Cardiac septum (tissue), 1 donor: ENCODE measurements at regions not wholly inside any gene's neighbourhood (a gene's known extent, or its start where the extent isn't known, plus 50 kb on each side); places are given as distances from the start of the nearest gene placed in this dataset.

Source experiments
- DNase-seq: peaks from one replicate; pipeline ENCODE4 v3.0.0-alpha.2; 2020; ENCODE audit warnings: low spot score
- intact Hi-C: fragments of 100-400 bp; cut with DNase I; formaldehyde crosslinking; loops from one replicate; pipeline ENCODE4 v1.14.0; 2022
- donor health status: DM: no; HTN: no; CAD: no.

DNA sequence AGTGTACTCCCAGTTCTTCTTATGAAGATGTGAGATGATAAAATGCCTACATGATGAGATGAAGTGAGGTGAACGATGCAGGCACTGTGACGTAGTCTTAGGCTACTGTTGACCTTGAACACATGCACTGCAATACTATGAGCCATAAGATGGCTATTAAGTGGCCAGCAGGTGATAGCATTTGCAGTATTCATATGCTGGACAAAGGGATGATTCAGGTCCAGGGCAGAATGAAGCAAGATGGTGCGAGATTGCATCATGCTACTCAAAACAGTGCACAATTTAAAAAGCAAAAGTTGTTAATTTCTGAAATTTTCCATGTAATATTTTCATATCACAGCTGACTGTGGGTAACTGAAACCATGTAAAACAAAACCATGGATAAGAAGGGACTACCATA, 781.4 kb downstream of the PCDH18 start:
- intact Hi-C loops: no loop called here
- no peak for DNase-seq

DNA sequence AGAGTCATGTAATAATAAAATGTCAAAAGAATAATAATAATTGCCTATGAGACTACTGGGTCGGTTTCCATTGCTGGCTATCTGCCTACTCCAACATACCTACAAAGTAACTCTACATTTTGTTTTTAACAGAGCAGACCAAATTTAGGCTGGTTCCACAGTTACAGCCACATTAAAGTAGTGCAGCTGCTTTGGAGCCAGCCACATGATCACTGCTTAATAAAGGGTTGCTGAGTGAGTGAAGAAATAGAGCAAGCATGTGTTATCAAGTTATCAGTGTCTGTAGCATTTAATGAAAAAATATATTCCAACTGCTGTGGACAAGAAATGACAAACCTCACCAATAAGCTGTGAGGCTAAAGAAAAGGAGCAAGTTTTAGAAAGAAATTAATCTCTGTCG, 782.3 kb downstream of the PCDH18 start:
- no peak for DNase-seq
- intact Hi-C loops: no loop called here

DNA sequence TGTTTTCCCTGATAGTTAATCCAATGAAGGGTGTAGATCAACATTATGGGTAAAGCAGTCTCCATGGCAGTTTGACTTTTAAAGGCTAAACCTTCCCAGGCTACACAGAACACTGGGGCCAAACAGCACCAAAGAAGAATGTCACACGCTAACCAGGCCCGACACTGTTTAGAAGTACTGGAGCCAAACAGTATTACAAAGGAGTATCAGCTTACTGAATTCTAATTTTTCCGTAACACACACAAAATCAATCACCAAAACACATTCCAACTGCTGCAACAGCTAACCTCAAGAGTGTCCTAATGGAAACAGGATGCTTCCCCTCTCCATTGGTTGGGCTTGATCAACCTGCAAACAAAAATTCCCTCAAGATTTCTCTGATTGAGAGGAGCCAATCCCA, 783.5 kb downstream of the PCDH18 start:
- no peak for DNase-seq
- intact Hi-C loops: no loop called here

DNA sequence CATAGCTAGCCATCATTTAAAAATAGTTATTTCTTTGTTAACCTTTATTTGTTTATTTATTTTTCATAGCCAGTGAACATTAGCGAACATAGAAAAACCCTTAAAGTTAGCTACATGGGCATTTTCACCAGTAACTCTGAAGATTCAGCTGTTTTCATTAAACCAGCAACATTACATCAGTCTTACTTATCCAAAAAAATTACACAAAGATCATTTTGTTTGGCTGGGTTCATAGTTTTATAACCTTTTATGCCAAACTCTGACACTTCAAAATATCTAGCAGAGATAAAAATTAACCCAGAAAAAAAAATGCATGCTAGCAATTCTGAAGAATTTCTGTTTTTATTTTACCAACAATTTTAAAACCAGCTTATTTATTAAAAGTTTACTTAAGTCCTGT, 784.1 kb downstream of the PCDH18 start:
- intact Hi-C loops: no loop called here

DNA sequence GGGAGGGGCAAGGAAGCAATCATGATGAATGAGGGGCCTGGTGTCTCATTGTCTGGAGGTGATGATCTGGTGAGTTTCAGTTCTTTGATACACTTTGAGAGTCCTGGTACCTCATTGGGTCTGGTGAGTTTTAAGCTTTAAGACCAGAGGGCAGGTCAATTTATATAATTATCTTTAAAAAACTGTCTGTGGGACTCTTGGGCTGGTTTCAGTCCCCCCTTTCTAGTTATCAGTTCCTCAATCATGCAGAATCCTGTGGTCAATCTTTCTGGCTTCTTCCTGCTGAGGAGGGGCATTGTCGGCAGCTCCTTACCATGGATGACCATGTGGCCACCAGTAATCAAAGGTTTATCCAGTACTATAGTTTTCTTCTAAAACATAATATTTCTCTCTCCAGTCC, 789.1 kb downstream of the PCDH18 start:
- DNase-seq: no peak
- intact Hi-C loops: no loop called here

More for the DNA sequence above, 784.1 kb downstream of the PCDH18 start:
- DNase-seq: no peak

DNA sequence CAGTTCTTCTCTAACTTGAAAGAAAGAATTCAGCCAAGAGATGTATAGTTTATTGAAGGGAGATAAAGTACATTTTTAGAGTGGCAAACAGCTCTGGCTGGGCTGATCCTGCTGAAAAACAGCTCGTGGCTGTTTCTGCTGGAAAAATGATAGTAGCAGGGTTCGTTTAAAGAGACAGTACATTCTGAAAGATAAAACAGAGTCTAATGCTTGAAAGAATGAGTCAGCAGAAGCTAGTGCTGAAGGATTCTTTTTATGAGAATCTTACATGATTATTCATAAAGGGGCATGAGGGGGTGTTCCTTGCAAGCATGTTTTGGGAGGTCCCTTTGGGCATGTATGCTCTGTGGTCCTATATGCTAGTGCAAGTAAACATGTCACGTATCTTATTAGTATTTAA, 790.0 kb downstream of the PCDH18 start:
- DNase-seq: no peak
- intact Hi-C loops: no loop called here

DNA sequence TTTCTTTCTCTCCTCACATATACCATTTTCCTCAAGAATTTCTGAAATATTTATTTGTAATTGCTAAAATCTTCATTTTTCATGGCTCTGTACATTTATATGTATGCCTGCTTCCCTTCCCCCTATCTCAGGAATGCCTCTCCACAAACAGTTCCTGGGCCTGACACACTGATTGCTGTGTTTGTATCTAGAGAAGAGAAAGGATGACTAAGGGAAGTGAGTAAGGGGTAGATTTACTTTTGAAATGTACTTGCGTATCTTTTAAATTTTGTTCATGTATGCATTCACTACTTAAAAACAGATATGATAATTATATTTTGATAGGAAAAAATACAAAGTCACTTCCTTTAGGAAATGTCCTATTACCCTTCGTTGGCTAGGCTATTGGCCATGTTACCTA, 790.8 kb downstream of the PCDH18 start:
- intact Hi-C loops: no loop called here
- DNase-seq: no peak

DNA sequence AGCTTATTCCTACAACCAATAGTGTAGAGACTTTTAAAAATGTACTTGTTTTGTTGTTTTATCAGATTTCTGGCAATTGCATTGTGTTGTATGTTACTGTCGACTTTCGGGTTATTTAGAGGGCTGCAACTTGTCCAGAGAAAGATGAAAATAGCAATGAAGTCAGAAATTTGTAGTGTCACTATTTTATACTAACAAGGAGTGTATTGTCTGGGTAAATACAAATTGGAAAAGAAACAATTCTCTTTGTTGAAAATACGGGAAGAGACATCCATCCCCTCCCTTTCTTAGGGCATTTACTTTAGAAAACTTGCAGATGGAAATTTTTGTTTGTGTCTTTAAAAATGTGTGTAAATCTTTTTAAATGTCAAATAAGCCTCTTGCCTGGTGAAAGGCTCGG, 792.0 kb downstream of the PCDH18 start:
- DNase-seq: no peak
- intact Hi-C loops: no loop called here

DNA sequence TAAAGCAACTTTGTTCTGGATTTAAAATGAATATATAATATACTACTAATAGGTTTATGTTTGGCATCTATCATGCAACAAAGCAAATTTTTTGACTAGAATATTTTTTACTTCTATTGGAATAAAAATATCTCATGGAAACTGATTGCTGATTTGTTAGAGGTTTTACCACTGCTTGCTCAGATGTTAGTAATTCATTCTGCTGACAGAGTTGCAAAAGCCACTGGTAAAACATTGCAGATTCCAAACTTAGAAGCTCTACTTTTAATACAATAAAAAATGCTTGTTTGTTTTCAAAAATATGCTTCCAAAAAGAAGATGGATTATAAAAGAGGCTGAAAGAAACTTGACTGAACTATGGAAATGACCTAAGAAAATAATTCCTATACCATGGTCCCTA, 795.2 kb downstream of the PCDH18 start:
- DNase-seq: no peak

DNA sequence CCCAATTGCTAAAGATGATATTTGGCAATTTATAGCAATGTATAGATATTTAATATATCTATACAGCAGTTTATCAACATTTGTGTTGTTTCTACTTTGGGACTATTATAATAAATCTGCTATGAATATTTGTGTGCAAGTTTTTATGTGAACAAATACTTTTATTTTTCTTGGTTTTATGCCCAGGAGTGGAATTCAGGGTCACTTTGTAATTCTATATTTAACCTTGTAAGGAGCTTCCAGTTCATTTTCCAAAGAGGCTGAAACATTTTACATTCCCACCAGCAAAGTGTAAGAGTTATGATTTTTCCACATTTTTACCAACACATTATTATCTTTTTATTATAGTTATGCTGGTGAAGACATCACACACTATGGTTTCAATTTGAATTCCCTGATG, 801.3 kb downstream of the PCDH18 start:
- intact Hi-C loops: no loop called here
- no peak for DNase-seq

More for the DNA sequence above, 795.2 kb downstream of the PCDH18 start:
- intact Hi-C loops: no loop called here

DNA sequence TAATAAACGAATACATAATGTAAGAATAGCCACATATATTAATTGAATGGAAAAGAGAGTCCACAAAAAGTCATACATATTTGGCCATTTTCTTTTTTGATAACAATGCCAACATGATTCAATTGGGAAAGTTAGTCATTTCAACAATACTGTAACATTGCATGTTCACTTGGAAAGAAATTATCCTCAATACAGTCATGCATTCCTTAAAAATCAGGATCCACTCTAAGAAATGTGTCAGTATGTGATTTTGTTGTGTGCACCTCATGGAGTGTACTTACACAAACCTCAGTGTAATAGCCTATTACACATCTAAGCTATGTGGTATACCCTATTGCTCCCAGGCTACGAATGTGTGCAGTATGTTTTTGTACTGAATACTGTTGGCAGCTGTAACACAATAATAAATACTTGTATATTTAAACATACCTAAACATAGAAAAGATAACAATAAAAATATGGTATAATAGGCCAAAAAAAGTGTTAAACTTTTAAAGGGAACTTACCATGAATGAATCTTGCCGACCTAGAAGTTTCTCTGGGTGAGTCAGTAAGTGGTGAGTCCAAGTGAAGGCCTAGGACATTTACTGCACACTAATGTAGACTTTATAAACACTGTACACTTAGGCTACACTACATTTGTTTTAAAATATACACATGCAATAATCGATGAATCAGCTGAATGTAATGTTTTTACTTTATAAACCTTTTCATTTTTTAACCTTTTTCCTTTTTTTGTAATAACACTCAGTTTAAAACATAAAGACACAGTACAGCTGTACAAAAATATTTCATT, 806.8 kb downstream of the PCDH18 start:
- intact Hi-C loops: no loop called here
- no peak for DNase-seq

DNA sequence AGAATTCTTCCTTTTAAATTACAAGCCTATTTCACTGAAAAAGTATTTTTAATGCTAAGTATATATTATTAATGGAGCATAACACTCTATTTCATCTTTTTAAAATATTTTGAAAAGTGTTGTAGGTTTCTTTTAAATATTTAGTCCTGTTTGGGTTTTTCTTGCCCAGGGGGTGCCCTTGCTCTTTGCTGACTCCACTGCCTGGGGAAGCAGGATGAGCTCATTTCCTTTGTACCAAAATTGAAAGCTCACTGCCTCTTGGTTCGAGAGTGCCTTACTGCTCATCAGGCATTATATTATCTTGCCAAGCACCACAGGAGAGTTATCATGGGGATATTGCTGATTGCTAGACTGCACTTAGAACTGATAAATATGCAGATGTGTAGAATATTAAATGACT, 819.2 kb downstream of the PCDH18 start:
- intact Hi-C loops: no loop called here
- DNase-seq: no peak

DNA sequence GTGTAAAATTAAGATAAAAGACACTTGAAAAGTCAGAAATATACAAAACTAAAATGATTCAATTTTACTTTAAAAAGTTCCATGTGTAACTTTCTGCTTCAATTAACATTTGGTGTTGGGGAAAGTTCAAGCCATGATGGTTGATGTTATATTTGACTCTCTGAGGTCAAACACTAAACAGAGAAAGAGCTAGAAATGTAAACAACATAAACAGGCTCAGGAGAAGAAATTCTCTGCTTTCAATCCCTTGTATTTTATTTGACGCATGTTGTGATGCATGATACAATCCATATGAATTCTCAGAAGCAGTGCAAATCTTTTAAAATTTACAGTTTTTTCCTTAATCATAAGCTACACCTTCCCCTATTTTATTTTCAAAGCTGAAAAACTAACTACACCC, 822.4 kb downstream of the PCDH18 start:
- DNase-seq: no peak
- intact Hi-C loops: no loop called here

DNA sequence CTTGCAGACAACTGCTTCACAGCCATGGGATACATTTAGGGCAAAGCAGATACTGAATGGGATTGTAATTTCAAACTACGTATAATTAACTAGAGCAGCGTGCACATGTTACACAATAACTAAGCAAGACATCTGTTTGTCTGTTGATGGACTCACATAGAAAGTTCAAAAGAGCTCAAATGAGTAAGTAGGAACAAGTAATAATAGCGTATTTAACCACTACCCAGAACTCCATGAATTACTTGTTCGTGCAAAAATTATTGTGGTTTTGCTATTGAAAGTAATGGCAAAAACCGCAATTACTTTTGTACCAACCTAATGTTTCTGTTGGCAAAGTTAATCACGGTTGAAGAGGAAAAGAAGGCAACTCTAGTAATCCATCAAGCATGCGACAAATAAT, 825.4 kb downstream of the PCDH18 start:
- intact Hi-C loops: no loop called here
- no peak for DNase-seq

DNA sequence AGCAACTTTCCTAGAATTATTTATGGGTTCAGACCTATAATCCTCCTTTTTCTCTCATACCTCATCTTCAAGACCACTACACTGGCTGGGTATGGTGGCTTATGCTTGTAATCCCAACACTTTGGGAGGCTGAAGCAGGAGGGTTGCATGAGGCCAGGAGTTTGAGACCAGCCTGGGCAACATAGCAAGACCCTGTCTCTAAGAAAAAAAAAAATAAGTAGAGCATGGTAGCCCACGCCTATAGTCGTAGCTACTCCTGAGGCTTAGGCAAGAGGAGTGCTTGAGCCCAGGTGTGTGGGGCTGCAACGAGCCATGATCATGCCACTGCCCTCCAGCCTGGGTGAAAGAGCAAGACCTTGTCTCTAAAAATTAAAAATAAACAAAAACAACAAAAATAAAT, 832.4 kb downstream of the PCDH18 start:
- intact Hi-C loops: no loop called here
- no peak for DNase-seq

DNA sequence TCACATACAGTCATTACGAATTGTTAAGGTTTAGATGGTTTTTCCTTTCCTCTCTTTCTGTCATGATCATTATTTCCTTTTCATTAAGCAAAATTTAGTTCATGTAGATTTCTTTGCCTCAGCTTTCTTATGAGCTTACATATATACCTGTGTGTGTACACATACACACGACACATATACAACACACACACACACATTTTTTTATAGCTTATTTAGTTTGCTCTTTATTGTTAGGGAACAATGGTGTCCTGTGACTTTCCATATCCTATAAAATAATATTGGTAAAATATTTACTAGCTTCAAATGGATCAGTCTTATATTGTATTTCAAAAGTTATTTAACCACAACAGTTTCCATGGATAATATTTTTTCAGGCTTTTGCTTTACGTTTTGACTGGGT, 840.7 kb downstream of the PCDH18 start:
- intact Hi-C loops: no loop called here
- DNase-seq: no peak

DNA sequence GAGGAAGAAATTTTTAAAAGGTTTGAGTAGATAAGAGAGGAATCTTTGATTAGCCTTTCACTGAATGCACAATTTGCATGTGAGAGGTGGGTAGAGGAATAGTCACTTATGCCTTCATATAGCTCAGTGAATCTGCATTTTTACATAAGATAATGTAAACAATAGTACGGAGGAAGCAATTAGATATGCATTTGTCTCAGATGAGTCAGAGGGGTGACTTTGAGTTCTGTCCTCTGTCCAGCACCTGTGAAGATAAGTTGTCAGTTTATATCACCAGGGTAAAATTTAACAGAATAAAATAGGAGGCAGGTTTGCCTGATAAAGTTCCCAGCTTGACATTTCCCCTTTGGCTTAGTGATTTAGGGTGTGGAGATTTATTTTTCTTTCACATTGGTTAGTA, 841.9 kb downstream of the PCDH18 start:
- intact Hi-C loops: no loop called here
- no peak for DNase-seq

DNA sequence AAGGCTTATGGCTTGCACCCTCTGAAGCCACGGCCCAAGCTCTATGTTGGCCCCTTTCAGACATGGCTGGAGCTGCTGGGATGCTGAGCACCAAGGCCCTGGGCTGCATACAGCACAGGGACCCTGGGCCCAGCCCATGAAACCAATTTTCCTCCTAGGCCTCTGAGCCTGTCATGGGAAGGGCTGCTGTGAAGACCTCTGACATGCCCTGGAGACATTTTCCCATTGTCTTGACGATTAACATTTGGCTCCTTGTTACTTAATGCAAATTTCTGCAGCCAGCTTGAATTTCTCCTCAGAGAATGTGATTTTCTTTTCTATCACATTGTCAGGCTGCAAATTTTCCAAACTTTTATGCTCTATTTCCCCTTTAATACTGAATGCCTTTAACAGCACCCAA, 844.7 kb downstream of the PCDH18 start:
- intact Hi-C loops: no loop called here
- DNase-seq: no peak

DNA sequence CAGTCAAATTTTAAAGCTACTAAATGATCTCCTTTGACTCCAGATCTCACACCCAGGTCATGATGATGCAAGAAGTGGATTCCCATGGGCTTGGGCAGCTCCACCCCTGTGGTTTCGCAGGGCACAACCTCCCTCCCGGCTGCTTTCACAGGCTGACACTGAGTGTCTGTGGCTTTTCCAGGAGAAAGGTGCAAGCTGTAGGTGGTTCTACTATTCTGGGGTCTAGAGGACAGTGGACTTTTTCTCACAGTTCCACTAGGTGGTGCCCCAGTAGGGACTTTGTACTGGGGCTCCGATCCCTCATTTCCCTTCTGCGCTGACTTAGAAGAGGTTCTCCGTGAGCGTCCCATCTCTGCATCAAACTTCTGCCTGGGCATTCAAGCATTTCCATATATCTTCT, 845.2 kb downstream of the PCDH18 start:
- intact Hi-C loops: no loop called here
- no peak for DNase-seq

DNA sequence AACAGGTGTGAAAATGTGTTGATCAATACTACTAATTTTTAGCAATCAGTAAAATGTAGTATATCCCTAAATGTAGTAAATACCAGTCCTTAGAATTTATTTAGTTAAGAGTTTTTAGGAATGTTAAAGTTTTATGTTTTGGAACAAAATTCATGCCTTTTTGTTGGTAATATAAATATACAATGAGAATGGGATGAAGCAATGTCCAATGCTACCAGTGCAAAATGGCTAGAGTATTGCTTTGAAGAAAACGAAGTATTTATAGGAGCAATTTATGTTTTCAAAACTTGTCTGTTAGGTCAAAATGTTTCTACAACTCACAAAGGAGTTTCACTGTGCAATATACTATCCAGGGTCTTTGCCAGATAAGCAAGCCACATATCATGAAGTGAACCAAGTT, 851.5 kb downstream of the PCDH18 start:
- intact Hi-C loops: no loop called here
- no peak for DNase-seq

DNA sequence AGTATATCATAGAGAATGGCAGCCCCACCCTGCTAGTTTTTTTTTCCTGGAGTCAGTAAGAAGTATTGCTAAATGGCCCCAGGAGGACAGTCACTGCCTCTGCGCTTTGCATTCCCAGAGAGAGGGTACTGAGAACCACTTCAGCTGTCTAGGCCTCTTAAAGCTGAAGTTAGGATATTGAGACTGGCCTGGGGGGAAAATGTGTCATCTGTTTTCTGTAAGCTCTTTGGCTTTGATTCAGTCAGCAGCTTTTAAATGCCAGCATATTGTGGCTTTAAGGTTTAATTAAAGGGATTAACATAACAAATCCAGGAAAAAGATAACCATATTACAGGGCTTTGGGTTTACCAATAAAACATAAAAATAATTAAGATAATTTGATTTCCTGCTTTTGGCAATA, 852.0 kb downstream of the PCDH18 start:
- intact Hi-C loops: no loop called here
- no peak for DNase-seq

DNA sequence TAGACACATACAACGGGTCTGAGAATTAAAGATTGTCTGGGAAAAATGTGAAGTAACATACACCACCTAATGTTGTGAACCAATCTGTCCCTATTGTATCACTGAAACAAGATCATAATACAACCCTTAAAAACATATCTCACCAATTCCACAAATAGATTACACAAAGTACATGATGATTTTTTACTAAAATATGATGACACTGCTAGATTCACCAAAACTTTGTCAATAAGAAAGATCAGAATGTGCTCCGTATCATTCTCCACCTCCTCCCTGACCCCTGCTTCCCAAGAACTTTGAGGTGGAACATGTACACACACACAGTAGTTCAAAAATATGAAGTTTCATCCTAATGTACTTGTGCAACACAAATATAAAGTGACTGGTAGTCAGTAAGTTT, 862.0 kb downstream of the PCDH18 start:
- DNase-seq: no peak
- intact Hi-C loops: no loop called here
